Activated CD4-positive, alpha-beta T cell treated with anti-CD3 and anti-CD28 coated beads, Interleukin-2, amount 50 U/mL, for 48 hours (primary cell): ENCODE measurements at regions not wholly inside any gene's neighbourhood (a gene's known extent, or its start where the extent isn't known, plus 50 kb on each side); places are given as distances from the start of the nearest gene placed in this dataset.

Source experiments
- DNase-seq, 2 experiments: peaks; one replicate each; pipeline ENCODE4 v3.0.0-alpha.2; 2020

DNA sequence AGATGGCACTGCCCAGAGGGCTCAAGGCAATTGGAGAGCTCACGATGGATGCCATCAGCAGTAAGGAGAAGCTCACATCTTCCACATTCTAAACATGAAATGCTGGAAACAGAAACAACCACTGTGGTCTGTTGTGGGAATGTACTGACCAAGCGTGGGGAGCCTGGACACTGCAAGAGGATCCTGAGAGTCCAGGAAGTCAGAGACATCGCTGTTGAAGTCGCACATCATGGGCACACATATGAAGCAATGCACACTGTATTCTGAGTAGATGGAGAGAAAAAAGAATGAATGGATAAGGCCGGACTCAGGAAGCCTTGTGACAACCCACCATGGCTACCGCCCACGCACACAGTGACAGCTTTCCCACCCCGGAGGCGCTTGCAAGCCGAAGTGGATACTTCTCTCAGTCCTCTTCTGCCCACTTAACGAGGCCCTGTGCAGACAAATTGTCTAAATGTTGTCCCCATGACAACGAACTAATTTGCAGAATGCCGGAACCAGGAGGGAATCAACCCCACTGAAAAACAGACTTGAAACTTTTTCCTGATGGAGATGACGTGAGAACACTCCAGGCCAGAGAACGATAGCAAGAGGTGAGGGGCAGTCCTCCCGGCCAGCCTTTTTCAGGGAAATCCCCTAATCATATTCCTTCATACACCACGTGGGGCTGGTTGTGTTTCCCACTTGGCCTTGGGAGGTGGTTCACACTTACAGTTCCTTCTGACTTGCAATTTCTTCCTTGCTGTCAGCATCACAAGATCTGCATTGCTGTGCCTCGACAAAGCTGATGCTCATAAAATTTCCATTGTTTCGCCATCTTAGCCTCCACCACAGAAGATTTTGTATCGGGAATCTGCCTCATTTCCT is 109.6 kb upstream of the SERP2 start:
- no peak for DNase-seq

DNA sequence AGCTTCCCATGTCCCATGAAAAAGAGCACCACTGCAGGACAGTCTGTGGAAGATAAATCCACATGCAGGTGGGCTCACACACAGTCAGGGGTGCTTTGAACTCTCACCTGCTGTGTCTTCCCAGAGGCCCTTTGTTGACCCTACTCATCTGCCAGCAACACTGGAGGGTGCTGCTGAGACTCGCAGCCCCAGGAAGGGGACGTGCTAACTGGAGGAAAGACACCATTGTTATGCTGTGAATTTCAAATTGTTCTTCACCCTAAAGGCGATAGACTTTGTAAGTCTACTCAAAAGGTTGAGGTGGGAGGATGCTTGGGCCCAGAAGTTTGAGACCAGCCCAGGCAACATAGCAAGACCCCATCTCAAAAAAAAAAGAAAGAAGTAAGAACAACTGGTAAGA is 107.3 kb upstream of the SERP2 start:
- DNase-seq, result no peak

DNA sequence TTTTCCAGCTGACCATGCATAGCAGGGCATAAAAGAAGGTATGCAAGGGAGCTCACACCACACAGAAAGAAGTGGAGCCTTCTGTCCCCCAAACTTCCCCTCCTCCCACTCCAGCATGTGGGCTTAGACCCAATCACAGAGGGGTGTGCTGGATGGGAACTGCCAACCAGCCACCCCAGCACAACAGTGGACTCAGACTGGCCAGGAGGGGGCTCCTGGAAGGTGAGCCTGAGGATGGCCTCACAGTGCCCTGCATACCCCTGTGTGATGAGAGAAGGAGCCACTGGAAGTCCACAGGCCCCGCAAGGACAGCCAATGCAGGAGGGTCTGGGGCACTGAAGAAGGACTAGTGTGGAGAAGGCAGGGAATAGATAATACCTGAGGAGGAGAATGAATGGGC is 106.9 kb upstream of the SERP2 start:
- no peak for DNase-seq

DNA sequence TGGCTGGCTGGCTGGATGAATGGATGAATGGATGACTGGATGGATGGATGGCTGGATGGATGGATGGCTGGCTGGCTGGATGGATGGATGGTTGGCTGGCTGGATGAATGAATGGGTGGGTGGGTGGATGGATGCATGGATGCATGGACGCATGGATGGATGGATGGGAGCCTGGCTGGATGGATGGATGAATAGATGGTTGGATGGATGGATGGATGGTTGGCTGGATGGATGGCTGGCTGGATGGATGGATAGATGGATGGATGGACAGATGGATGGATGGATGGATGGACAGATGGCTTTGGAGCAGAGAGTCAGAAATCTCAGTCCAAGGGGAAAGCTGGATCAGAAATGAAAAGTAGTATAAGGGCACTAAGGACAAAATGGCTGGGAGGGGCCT is 106.4 kb upstream of the SERP2 start:
- DNase-seq, result no peak

DNA sequence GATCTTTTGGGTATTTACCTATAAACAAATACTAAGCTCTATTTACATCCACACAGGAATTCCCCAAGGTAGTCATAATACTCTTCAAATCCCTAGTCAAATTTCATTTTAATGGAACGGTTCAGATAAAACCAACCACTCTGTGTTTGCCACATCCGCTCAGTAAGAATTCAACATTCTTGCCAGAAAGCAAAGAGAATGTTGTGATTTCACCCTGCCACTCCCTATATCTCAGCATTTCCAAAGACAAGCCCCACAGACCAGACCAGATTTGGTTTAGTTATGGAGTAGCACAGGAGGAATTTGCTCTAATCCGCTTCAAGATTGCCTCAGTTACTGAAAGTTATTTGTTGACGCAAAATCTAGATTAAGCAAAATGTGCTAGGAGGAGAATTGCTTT is 105.6 kb upstream of the SERP2 start:
- DNase-seq, result no peak

DNA sequence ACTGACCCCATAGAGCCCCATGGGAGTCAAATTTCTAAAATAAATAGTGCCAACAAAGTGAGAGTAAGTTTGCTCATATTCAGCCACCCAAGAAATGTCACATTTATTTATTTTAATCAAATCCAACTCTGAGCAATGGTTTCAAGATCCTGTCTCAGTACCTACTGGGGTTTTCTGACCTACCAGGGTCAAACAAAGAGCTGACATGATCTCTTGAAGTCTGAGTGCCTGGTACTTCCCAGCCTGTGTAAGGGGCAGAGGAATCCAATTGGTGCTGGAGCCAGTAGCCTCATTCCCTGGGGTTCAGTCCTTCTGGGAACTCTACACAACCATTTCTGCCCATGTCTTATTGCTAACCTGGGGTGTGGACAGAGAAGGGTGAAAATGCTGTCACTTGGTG is 104.6 kb upstream of the SERP2 start:
- DNase-seq, result no peak

GRCh38 chr13:44270150-44270549 is 103.5 kb upstream of the SERP2 start:
- DNase-seq, result no peak

GRCh38 chr13:44271031-44271455 is 102.6 kb upstream of the SERP2 start:
- no peak for DNase-seq

- DNase-seq, result no peak
Measured at GRCh38 chr13:44271473-44271872, 102.2 kb upstream of the SERP2 start.

- DNase-seq, result no peak
Measured at GRCh38 chr13:44271915-44272341, 101.7 kb upstream of the SERP2 start.

- no peak for DNase-seq
Measured at GRCh38 chr13:44272692-44273091, 100.9 kb upstream of the SERP2 start.

DNA sequence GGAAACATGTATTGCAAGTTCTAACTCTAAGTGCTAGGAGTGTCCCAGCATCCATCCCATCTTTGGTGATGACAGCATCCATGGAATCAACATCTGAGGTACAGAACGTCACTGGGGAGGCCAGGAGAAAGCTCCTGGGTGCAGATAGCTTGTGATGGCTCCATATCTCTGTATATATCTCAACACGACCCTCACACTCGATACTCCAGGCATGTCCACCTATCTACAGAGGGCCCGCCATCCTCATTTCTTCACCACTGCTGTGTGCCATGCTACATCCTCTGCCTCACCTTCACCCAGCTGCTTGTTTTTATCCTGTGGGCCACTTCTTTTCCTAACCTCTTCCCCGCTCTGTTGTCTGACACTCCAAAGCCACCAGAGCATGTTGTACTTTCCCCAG is 100.4 kb upstream of the SERP2 start:
- no peak for DNase-seq

GRCh38 chr13:44273991-44274770 is 99.4 kb upstream of the SERP2 start:
- DNase-seq, result peak in 1 of 2 experiments; percentile 13

- DNase-seq, result peak in 1 of 2 experiments; percentile 10
Measured at GRCh38 chr13:44274771-44275205, 98.8 kb upstream of the SERP2 start.

- no peak for DNase-seq
Measured at GRCh38 chr13:44275381-44275780, 98.2 kb upstream of the SERP2 start.

DNA sequence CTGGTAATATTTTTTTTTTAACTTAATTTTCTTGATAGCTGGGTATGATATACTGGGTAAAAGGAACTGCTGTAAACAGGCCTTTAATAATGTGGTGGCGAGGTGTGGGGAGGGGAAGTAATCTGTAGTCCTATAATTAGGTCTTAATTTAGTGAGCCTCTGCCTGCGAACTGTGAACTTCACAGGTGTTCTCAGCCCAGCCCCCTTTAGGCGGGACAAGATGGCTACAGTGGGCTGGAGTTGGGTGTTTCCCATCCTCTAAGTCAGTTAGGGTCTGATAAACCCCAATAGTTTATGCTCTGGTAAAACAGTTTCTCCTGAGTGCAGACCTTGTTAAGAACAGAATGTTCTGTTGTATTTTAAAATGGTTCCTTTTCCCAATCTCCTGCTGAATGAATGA is 97.6 kb upstream of the SERP2 start:
- no peak for DNase-seq

- DNase-seq, result no peak
Measured at GRCh38 chr13:44277459-44277858, 96.2 kb upstream of the SERP2 start.

- no peak for DNase-seq
Measured at GRCh38 chr13:44278166-44278565, 95.5 kb upstream of the SERP2 start.

- DNase-seq, result no peak
Measured at GRCh38 chr13:44280456-44280855, 93.2 kb upstream of the SERP2 start.

DNA sequence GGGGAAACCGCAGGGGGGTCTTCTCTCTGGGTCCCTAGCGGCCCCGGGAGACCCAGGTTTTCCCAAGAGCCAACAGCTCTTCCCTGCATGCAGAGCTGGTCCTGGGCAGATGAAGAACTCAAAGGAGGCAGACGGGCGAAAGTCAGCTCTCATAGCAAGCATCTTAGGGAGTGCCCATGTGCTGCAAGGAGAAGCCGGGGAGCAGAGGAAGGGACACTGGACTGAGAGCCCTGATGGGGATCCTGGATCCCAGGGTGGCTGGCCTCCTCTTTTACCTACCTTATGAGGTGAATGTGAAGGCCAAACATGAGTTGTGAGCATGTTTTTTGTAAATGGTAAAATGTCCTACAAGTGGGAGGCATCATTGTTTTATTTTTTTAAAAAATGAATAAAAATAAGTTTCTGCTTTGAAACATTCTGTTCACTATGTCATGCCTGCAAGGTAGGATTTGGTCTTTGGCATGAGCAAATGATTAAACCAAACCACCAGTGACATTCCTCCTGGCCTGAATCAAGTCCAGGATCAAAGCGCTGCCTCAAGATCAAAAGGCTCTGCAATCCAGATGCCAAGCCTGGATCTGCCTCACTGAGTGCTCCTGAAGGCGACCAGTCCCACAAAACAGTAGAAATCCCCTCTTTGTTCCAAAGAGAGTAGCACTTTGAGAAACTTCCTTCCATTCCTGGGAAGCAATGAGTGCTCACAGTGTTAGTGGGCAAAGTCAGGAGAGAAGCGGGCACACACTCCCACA is 92.2 kb upstream of the SERP2 start:
- no peak for DNase-seq

DNA sequence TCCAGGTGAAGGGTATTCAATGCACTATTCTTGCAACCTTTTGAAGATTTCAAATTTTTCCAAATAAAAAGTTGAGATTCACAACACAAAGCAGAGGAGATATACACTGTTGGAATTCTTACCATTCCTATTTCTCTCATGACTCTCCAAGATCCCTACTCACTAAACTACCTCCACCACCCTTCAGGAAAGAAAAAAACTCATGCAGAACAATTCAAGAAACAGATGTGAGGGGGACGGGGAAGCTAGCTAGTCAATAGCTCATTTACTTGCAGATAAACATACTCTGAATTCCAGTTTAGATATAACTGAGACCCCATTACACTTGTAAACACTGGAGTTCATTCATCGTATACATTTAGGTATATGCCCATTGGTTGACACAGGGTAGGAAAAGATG is 90.0 kb upstream of the SERP2 start:
- DNase-seq, result no peak

GRCh38 chr13:44287958-44288357 is 85.7 kb upstream of the SERP2 start:
- DNase-seq, result no peak

DNA sequence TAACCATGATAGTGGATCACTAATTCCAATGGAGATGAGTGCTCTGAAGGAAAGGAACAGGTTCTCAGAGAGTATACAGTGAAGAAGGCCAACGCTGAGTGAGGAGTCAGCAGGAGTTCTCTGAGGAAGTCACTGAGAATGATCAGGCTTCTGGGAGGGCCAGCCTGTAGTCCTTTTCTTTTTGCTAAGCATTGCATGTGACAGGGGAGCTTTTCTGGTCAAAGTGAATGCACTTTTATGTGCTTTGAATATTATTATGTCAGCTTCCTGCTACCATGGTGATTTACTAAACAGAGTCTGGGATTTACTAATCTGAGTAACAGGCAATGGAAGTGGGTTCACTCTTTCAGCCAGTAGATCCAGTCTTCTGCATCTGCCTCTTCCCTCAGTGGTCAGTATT is 81.1 kb upstream of the SERP2 start:
- no peak for DNase-seq
